ENCODE measurements at regions not wholly inside any gene's neighbourhood (a gene's known extent, or its start where the extent isn't known, plus 50 kb on each side); places are given as distances from the start of the nearest gene placed in this dataset.

- no peak overlapping the region for H3K27ac ChIP-seq
- peaks cover 0 to 43% (median 0%) of the 10 kb centered on the region in 3 donors for H3K9me3 ChIP-seq
- H3K4me3 ChIP-seq, result no peak overlapping the region
- no peaks in the 10 kb centered on the region for H3K36me3 ChIP-seq
- no peak for ATAC-seq
- H3K4me1 ChIP-seq, result no peaks in the 10 kb centered on the region
- TF ChIP-seq EP300 (IDR thresholded peaks at IDR 0.05), result no peak
- TF ChIP-seq POLR2AphosphoS5 (IDR thresholded peaks at IDR 0.05), result no peak
- no peak for TF ChIP-seq CTCF (IDR thresholded peaks at IDR 0.05)
- no peak for TF ChIP-seq POLR2A (IDR thresholded peaks at IDR 0.05)
- 53% methylated on average over 2 of the region's 6 CpGs; no CpG with 5 or more reads in 1 of the 2 donors for WGBS, 2 donors (ENCODE audit: low coverage in 1 of 2)
- peaks cover 5% of the 10 kb centered on the region for H3K27me3 ChIP-seq
Measured at GRCh38 chr7:63070696-63071095, 928.0 kb upstream of the ZNF722 start.

GRCh38 chr7:63071396-63071795 is 927.3 kb upstream of the ZNF722 start:
- peaks cover 0 to 49% (median 0%) of the 10 kb centered on the region in 3 donors for H3K9me3 ChIP-seq

GRCh38 chr7:63071920-63072319 is 926.7 kb upstream of the ZNF722 start:
- Histone ChIP-seq H3K9me3 (peaks cover 0 to 53% (median 0%) of the 10 kb centered on the region in 3 donors), H3K27ac (no peak overlapping the region), H3K4me3 (no peak overlapping the region), H3K36me3 (no peaks in the 10 kb centered on the region), H3K4me1 (no peaks in the 10 kb centered on the region), H3K27me3 (peaks cover 5% of the 10 kb centered on the region)
- no CpG with 5 or more reads among the region's 5 CpGs for WGBS, 2 donors (ENCODE audit: low coverage in 1 of 2)
- ATAC-seq, result no peak
- TF ChIP-seq POLR2A (IDR thresholded peaks at IDR 0.05), result no peak
- TF ChIP-seq CTCF (IDR thresholded peaks at IDR 0.05), result no peak
- TF ChIP-seq EP300 (IDR thresholded peaks at IDR 0.05), result no peak

More at GRCh38 chr7:63071396-63071795, 927.3 kb upstream of the ZNF722 start:
- no CpG with 5 or more reads among the region's 1 CpG for WGBS, 2 donors (ENCODE audit: low coverage in 1 of 2)
- H3K27me3 ChIP-seq, result peaks cover 5% of the 10 kb centered on the region
- no peak overlapping the region for H3K27ac ChIP-seq
- no peak for TF ChIP-seq POLR2AphosphoS5 (IDR thresholded peaks at IDR 0.05)
- TF ChIP-seq POLR2A (IDR thresholded peaks at IDR 0.05), result no peak
- TF ChIP-seq CTCF (IDR thresholded peaks at IDR 0.05), result no peak
- no peak for TF ChIP-seq EP300 (IDR thresholded peaks at IDR 0.05)
- ATAC-seq, result no peak
- H3K36me3 ChIP-seq, result no peaks in the 10 kb centered on the region
- H3K4me1 ChIP-seq, result no peaks in the 10 kb centered on the region
- H3K4me3 ChIP-seq, result no peak overlapping the region

GRCh38 chr7:63072806-63073205 is 925.8 kb upstream of the ZNF722 start:
- Histone ChIP-seq H3K27ac (no peak overlapping the region), H3K9me3 (peaks cover 0 to 56% (median 0%) of the 10 kb centered on the region in 3 donors), H3K4me1 (no peaks in the 10 kb centered on the region), H3K27me3 (peaks cover 5% of the 10 kb centered on the region), H3K4me3 (no peak overlapping the region), H3K36me3 (no peaks in the 10 kb centered on the region)
- 37 to 55% methylated on average over 3 to 4 of the region's 5 CpGs for WGBS, 2 donors (ENCODE audit: low coverage in 1 of 2)
- no peak for ATAC-seq
- TF ChIP-seq POLR2A (IDR thresholded peaks at IDR 0.05) (no peak), EP300 (IDR thresholded peaks at IDR 0.05) (no peak), CTCF (IDR thresholded peaks at IDR 0.05) (no peak), POLR2AphosphoS5 (IDR thresholded peaks at IDR 0.05) (no peak)

GRCh38 chr7:63073286-63073685 is 925.4 kb upstream of the ZNF722 start:
- Histone ChIP-seq H3K4me1 (no peaks in the 10 kb centered on the region), H3K27ac (no peak overlapping the region), H3K27me3 (peaks cover 5% of the 10 kb centered on the region), H3K9me3 (peaks cover 0 to 56% (median 0%) of the 10 kb centered on the region in 3 donors), H3K4me3 (no peak overlapping the region), H3K36me3 (no peaks in the 10 kb centered on the region)
- no peak for ATAC-seq
- 75% methylated on average over 2 of the region's 2 CpGs; no CpG with 5 or more reads in 1 of the 2 donors for WGBS, 2 donors (ENCODE audit: low coverage in 1 of 2)
- no peak for TF ChIP-seq EP300 (IDR thresholded peaks at IDR 0.05)
- TF ChIP-seq POLR2A (IDR thresholded peaks at IDR 0.05), result no peak
- no peak for TF ChIP-seq POLR2AphosphoS5 (IDR thresholded peaks at IDR 0.05)
- TF ChIP-seq CTCF (IDR thresholded peaks at IDR 0.05), result no peak

All from gastroesophageal sphincter (tissue), 4 donors.